ENCODE measurements at regions not wholly inside any gene's neighbourhood (a gene's known extent, or its start where the extent isn't known, plus 50 kb on each side); places are given as distances from the start of the nearest gene placed in this dataset.

GRCh38 chr10:120145107-120145506 lies 252.6 kb downstream of the SEC23IP start (continued):
- TF ChIP-seq ZNF592 (IDR thresholded peaks at IDR 0.05) = no peak
- TF ChIP-seq SIN3A (IDR thresholded peaks at IDR 0.05; ENCODE audit: borderline replicate concordance in 2 of 2, control insufficient read depth in 1 of 2, low read depth in 2 of 2, low read length in 2 of 2) = no peak
- no peak for TF ChIP-seq NFYB (IDR thresholded peaks at IDR 0.05; ENCODE audit: extremely low read depth, insufficient read length)
- no peak for TF ChIP-seq U2AF1 (optimal IDR thresholded peaks at IDR 0.05; ENCODE audit: low read depth, low read length)
- TF ChIP-seq MCM2 (IDR thresholded peaks at IDR 0.05; ENCODE audit: low read depth) = no peak
- TF ChIP-seq POLR2AphosphoS5 (IDR thresholded peaks at IDR 0.05; ENCODE audit: control insufficient read depth, insufficient read depth, low read depth, low read length) = peak; percentile 81
- no peak for TF ChIP-seq SETDB1 (IDR thresholded peaks at IDR 0.05; ENCODE audit: low read length)
- TF ChIP-seq PHF21A (IDR thresholded peaks at IDR 0.05; ENCODE audit: borderline replicate concordance, low read depth) = no peak
- no peak for TF ChIP-seq MCM3 (IDR thresholded peaks at IDR 0.05)
- no peak for TF ChIP-seq SNIP1 (IDR thresholded peaks at IDR 0.05; ENCODE audit: low read depth)
- no peak for TF ChIP-seq ZNF282 (CRISPR knock-in tag; IDR thresholded peaks at IDR 0.05)
- TF ChIP-seq E2F8 (IDR thresholded peaks at IDR 0.05; ENCODE audit: low read depth, partially characterized antibody) = no peak
- no peak for TF ChIP-seq THRB (CRISPR knock-in tag; conservative IDR thresholded peaks at IDR 0.05)
- no peak for TF ChIP-seq ELK1 (CRISPR knock-in tag; IDR thresholded peaks at IDR 0.05)
- no peak for TF ChIP-seq SIN3B (IDR thresholded peaks at IDR 0.05; ENCODE audit: low read depth)
- TF ChIP-seq ATF1 (CRISPR knock-in tag; IDR thresholded peaks at IDR 0.05) = no peak
- no peak for TF ChIP-seq ATF1 (tag; IDR thresholded peaks at IDR 0.05)
- no peak for TF ChIP-seq EWSR1 (IDR thresholded peaks at IDR 0.05; ENCODE audit: borderline replicate concordance, low read depth, partially characterized antibody)
- TF ChIP-seq SMC3 (conservative IDR thresholded peaks at IDR 0.05; ENCODE audit: insufficient read depth, low read depth, low read length) = no peak
- no peak for TF ChIP-seq SAFB (IDR thresholded peaks at IDR 0.05; ENCODE audit: borderline replicate concordance, low read depth, low read length)
- TF ChIP-seq ZNF24 (IDR thresholded peaks at IDR 0.05) = no peak
